ENCODE measurements at regions not wholly inside any gene's neighbourhood (a gene's known extent, or its start where the extent isn't known, plus 50 kb on each side); places are given as distances from the start of the nearest gene placed in this dataset.
"Not testable (repeated sequence)": the region's sequence is repeated elsewhere in the genome, so short reads cannot be mapped to it uniquely, and the experiment has no call there.

DNA sequence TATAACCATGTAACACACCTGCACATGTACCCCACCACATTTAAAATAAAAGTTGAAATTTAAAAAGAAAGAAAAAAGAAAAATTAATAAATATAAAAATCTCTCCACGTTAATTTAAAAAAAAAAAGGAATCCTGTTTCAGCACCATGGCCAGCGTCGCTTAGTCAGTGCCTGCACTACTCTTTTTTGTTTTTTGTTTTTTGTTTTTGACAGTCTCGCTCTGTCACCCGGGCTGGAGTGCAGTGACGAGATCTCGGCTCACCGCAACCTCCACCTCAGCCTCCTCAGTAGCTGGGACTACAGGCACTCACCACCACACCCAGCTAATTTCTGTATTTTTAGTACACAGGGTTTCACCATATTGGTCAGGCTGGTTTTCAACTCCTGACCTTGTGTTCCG is 835.9 kb downstream of the UQCRFS1 start:
- Histone ChIP-seq H3K27ac (ENCODE audit: low read depth, low read length) (no peak overlapping the region), H3K36me3 (ENCODE audit: control insufficient read depth in 1 of 2, insufficient read depth in 2 of 2, low read length in 2 of 2) (no peaks in the 10 kb centered on the region), H3K27me3 (ENCODE audit: control insufficient read depth in 1 of 2, insufficient read depth in 2 of 2, low read length in 2 of 2) (no peaks in the 10 kb centered on the region), H3K9me3 (ENCODE audit: control insufficient read depth in 1 of 2, low read length in 2 of 2) (peaks cover 5 to 6% of the 10 kb centered on the region in 2 donors), H3K9ac (ENCODE audit: low read depth in 1 of 2, low read length in 2 of 2) (no peak overlapping the region), H3K4me1 (ENCODE audit: control insufficient read depth in 1 of 2, insufficient read depth in 2 of 2, low read length in 2 of 2) (no peaks in the 10 kb centered on the region), H3K4me3 (ENCODE audit: low read depth in 1 of 2, low read length in 2 of 2) (no peak overlapping the region)

DNA sequence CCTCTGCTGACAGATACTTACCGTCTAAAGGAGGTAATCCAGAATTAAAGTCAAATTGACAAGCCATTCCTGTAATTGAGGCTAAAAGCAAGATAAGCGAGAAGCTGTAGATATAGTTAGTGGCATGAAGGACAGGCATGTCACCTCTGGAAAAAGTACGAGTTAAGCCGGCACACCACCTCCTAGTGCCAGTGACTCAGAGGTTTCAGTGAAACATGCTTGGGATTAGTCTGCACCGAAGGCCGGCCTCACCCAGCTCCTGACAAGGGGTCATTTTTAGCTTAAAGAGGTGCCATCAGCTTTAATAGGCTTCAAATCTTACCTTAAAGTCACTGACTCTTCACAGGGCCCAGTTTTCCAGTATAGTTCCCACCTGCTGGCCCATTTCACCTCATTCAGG is 838.0 kb downstream of the UQCRFS1 start:
- H3K27ac ChIP-seq (ENCODE audit: low read depth, low read length): no peak overlapping the region

DNA sequence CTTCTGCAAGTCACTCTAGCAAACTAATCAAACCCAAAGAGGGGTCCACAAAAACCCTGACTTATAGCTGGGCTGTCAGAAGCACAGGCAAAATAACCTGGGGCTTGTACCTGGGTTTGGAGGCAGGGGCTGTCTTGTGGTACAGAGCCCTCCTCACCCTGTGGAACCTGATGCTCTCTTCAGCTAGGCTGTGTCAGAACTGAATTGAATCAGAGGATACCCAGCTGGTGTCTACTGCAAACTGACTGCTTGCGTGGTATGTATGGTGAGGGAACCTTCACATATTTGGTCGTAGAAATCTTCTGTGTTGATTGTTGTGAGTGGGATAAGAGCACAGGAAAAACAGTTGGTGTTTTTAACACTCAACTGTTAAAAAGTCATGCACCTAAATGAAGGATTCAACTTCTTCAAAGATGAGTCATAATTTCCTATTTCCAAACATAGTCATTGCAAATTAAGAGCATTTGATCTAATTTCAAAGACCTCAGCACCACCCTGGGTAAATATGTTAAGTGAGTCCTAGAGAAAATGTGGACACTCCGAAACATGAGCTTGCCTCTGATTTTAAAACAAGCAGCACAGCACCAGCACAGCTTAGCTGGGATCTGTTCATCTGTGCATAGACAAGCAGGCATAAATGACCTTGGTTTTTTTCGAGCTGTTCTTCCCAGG is 840.2 kb downstream of the UQCRFS1 start:
- no peak overlapping the region for H3K4me3 ChIP-seq (ENCODE audit: low read depth in 1 of 2, low read length in 2 of 2)
- no peak overlapping the region for H3K27ac ChIP-seq (ENCODE audit: low read depth, low read length)
- H3K27me3 ChIP-seq (ENCODE audit: control insufficient read depth in 1 of 2, insufficient read depth in 2 of 2, low read length in 2 of 2): no peaks in the 10 kb centered on the region
- peaks cover 8 to 13% of the 10 kb centered on the region in 2 donors for H3K9me3 ChIP-seq (ENCODE audit: control insufficient read depth in 1 of 2, low read length in 2 of 2)
- no peaks in the 10 kb centered on the region for H3K4me1 ChIP-seq (ENCODE audit: control insufficient read depth in 1 of 2, insufficient read depth in 2 of 2, low read length in 2 of 2)
- H3K9ac ChIP-seq (ENCODE audit: low read depth in 1 of 2, low read length in 2 of 2): no peak overlapping the region
- H3K36me3 ChIP-seq (ENCODE audit: control insufficient read depth in 1 of 2, insufficient read depth in 2 of 2, low read length in 2 of 2): no peaks in the 10 kb centered on the region

More for the DNA sequence above, 838.0 kb downstream of the UQCRFS1 start:
- no peak overlapping the region for H3K4me3 ChIP-seq (ENCODE audit: low read depth in 1 of 2, low read length in 2 of 2)
- H3K36me3 ChIP-seq (ENCODE audit: control insufficient read depth in 1 of 2, insufficient read depth in 2 of 2, low read length in 2 of 2): no peaks in the 10 kb centered on the region
- H3K4me1 ChIP-seq (ENCODE audit: control insufficient read depth in 1 of 2, insufficient read depth in 2 of 2, low read length in 2 of 2): no peaks in the 10 kb centered on the region
- H3K27me3 ChIP-seq (ENCODE audit: control insufficient read depth in 1 of 2, insufficient read depth in 2 of 2, low read length in 2 of 2): no peaks in the 10 kb centered on the region
- no peak overlapping the region for H3K9ac ChIP-seq (ENCODE audit: low read depth in 1 of 2, low read length in 2 of 2)
- peaks cover 7 to 8% of the 10 kb centered on the region in 2 donors for H3K9me3 ChIP-seq (ENCODE audit: control insufficient read depth in 1 of 2, low read length in 2 of 2)

DNA sequence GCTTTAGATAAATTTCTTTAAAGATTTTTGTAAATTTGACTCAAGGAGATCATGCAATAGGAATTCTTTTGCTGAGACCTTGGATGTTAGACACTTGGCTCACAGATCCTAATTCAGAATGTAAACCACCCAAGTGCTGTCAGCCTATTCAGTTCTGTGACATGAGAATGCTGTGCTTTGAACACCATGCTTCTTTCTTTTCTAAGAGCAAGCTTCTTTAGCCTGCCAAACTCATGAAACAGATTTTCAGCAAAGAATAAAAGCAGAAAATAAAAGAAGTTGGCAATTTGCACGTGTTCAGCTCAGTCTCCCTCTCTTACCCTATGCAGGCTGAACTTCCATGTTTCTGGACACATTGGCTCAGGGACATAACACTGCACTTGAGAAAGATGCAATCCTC is 845.8 kb downstream of the UQCRFS1 start:
- Histone ChIP-seq H3K27me3 (ENCODE audit: control insufficient read depth in 1 of 2, insufficient read depth in 2 of 2, low read length in 2 of 2) (no peaks in the 10 kb centered on the region), H3K9ac (ENCODE audit: low read depth in 1 of 2, low read length in 2 of 2) (no peak overlapping the region), H3K9me3 (ENCODE audit: control insufficient read depth in 1 of 2, low read length in 2 of 2) (peaks cover 5 to 11% of the 10 kb centered on the region in 2 donors), H3K27ac (ENCODE audit: low read depth, low read length) (no peak overlapping the region), H3K36me3 (ENCODE audit: control insufficient read depth in 1 of 2, insufficient read depth in 2 of 2, low read length in 2 of 2) (no peaks in the 10 kb centered on the region), H3K4me1 (ENCODE audit: control insufficient read depth in 1 of 2, insufficient read depth in 2 of 2, low read length in 2 of 2) (no peaks in the 10 kb centered on the region), H3K4me3 (ENCODE audit: low read depth in 1 of 2, low read length in 2 of 2) (no peak overlapping the region)

DNA sequence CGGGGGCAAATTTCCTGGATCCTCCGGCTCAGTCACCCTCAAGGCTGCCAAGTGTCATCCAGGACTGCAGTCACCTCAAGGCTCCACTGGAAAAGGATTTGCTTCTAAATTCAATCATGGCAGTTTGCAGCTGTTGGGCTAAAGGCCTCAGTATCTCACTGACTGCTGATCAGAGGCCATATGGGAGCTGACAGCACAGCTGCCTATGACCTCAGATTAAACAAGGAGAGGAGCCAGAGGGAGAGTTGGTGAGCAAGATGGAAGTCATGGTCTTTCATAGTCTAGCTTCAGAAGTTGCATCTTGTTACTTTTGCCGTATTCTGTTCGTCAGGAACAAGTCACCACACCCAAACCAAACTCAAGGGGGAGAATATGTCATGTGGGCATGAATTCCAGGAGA is 849.7 kb downstream of the UQCRFS1 start:
- H3K27ac ChIP-seq (ENCODE audit: low read depth, low read length): no peak overlapping the region
- no peaks in the 10 kb centered on the region for H3K36me3 ChIP-seq (ENCODE audit: control insufficient read depth in 1 of 2, insufficient read depth in 2 of 2, low read length in 2 of 2)
- no peaks in the 10 kb centered on the region for H3K27me3 ChIP-seq (ENCODE audit: control insufficient read depth in 1 of 2, insufficient read depth in 2 of 2, low read length in 2 of 2)
- no peaks in the 10 kb centered on the region for H3K4me1 ChIP-seq (ENCODE audit: control insufficient read depth in 1 of 2, insufficient read depth in 2 of 2, low read length in 2 of 2)
- peaks cover 3% of the 10 kb centered on the region in 2 donors for H3K9me3 ChIP-seq (ENCODE audit: control insufficient read depth in 1 of 2, low read length in 2 of 2)
- H3K4me3 ChIP-seq (ENCODE audit: low read depth in 1 of 2, low read length in 2 of 2): no peak overlapping the region
- no peak overlapping the region for H3K9ac ChIP-seq (ENCODE audit: low read depth in 1 of 2, low read length in 2 of 2)

DNA sequence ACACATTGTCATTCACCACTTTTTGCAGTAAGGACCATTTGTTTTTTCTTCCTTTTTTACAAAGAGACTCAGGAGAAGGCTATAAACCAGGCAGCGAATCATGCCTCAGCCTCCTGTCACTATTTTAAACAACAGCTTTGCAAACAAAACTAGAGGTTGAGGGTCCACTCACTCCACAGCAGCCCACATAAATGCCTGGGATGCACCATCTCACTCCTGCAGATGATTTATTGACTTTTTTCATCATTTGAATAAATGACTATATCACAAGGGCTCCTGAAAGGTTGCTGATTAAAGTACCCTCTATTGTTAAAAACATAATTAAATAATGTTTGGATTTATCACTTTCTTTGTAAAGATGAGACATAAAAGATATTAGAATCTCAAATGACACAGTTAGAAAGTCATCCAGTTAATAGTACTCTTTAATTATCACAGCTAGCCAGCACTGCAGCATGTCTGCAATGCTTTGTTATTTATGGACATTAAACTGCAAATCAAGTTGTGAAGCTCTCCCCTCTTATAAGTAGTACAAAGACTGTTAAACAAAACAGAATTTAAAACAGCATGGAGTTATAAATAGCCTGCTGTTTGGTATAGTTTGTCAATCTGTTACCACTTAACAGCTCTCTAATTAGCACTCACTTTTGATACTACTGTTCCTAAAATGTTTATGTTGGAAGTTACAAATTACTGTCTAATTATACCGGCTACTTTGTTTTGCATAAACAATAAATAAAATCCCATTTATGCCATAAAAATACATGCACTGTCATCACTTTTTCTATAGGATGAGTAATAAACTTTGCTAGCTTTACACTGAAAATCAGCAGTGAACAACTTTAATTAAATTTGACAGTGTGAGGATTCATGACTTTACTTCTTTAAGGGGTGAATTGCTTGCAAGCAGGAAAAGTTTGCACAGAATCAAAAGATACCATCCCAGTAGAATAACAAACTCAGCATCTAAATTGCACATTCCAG is 853.2 kb downstream of the UQCRFS1 start:
- Histone ChIP-seq H3K9ac (ENCODE audit: low read depth in 1 of 2, low read length in 2 of 2) (no peak overlapping the region), H3K9me3 (ENCODE audit: control insufficient read depth in 1 of 2, low read length in 2 of 2) (peaks cover 3 to 14% of the 10 kb centered on the region in 2 donors), H3K36me3 (ENCODE audit: control insufficient read depth in 1 of 2, insufficient read depth in 2 of 2, low read length in 2 of 2) (no peaks in the 10 kb centered on the region), H3K4me3 (ENCODE audit: low read depth in 1 of 2, low read length in 2 of 2) (no peak overlapping the region), H3K27me3 (ENCODE audit: control insufficient read depth in 1 of 2, insufficient read depth in 2 of 2, low read length in 2 of 2) (no peaks in the 10 kb centered on the region), H3K4me1 (ENCODE audit: control insufficient read depth in 1 of 2, insufficient read depth in 2 of 2, low read length in 2 of 2) (no peaks in the 10 kb centered on the region), H3K27ac (ENCODE audit: low read depth, low read length) (no peak overlapping the region)

DNA sequence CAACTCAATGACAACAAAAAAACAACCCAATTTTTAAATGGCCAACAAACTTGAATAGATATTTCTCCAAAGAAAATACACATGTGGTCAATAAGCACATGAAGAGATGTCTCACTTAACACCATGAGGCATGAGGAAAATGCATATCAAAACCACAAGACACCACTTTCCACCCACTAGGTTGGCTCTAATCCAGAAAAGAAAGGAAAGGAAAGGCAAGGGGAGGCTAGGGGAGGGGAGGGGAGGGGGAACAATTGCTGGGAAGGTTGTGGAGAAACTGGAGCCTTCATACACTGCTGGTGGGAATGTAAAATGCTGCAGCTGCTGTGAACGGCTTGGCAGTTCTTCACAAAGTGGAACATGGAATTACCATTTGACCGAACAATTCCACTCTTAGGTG is 854.3 kb downstream of the UQCRFS1 start:
- H3K36me3 ChIP-seq (ENCODE audit: control insufficient read depth in 1 of 2, insufficient read depth in 2 of 2, low read length in 2 of 2): no peaks in the 10 kb centered on the region
- H3K4me1 ChIP-seq (ENCODE audit: control insufficient read depth in 1 of 2, insufficient read depth in 2 of 2, low read length in 2 of 2): no peaks in the 10 kb centered on the region

DNA sequence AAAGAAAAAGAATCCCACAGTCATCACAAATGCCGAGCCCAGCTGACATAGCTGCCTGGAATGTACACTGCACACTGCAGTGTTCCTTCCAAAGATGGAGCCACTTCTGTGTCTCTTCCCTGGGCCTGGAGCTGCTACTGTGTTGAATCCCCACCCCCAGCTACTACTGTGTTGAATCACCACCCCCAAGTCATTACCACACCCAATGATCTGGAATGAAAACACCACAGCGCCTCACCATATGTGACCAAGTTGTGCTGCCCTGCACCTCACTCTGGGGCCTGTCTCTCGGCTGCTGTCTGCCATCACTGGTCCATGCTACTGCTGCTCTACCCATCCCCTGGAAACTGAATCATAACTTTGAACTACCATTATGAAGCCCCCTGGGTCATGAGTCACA is 861.2 kb downstream of the UQCRFS1 start:
- no peaks in the 10 kb centered on the region for H3K27me3 ChIP-seq (ENCODE audit: control insufficient read depth in 1 of 2, insufficient read depth in 2 of 2, low read length in 2 of 2)

More for the DNA sequence above, 854.3 kb downstream of the UQCRFS1 start:
- Histone ChIP-seq H3K4me3 (ENCODE audit: low read depth in 1 of 2, low read length in 2 of 2) (no peak overlapping the region), H3K27ac (ENCODE audit: low read depth, low read length) (no peak overlapping the region), H3K27me3 (ENCODE audit: control insufficient read depth in 1 of 2, insufficient read depth in 2 of 2, low read length in 2 of 2) (no peaks in the 10 kb centered on the region), H3K9ac (ENCODE audit: low read depth in 1 of 2, low read length in 2 of 2) (no peak overlapping the region), H3K9me3 (ENCODE audit: control insufficient read depth in 1 of 2, low read length in 2 of 2) (peaks cover 3 to 13% of the 10 kb centered on the region in 2 donors)

DNA sequence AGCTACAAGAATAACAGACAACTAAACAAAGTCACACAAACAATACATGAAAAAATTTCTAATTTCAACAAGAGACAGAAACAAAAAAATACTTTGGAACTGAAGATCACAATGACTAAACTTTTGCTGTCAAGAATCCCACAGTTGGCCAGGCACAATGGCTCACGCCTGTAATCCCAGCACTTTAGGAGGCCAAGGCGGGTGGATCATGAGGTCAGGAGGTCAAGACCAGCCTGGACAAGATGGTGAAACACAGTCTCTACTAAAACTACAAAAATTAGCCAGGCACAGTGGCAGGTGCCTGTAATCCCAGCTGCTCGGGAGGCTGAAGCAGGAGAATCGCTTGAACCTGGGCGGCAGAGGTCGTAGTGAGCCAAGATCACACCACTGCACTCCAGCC is 861.6 kb downstream of the UQCRFS1 start:
- not testable (repeated sequence) for H3K36me3 ChIP-seq (ENCODE audit: control insufficient read depth in 1 of 2, insufficient read depth in 2 of 2, low read length in 2 of 2); H3K4me3 ChIP-seq (ENCODE audit: low read depth in 1 of 2, low read length in 2 of 2); H3K9ac ChIP-seq (ENCODE audit: low read depth in 1 of 2, low read length in 2 of 2); H3K27me3 ChIP-seq (ENCODE audit: control insufficient read depth in 1 of 2, insufficient read depth in 2 of 2, low read length in 2 of 2); H3K27ac ChIP-seq (ENCODE audit: low read depth, low read length); H3K4me1 ChIP-seq (ENCODE audit: control insufficient read depth in 1 of 2, insufficient read depth in 2 of 2, low read length in 2 of 2)
- H3K9me3 ChIP-seq (ENCODE audit: control insufficient read depth in 1 of 2, low read length in 2 of 2): peaks cover 9 to 18% of the 10 kb centered on the region in 2 donors

More for the DNA sequence above, 861.2 kb downstream of the UQCRFS1 start:
- no peaks in the 10 kb centered on the region for H3K36me3 ChIP-seq (ENCODE audit: control insufficient read depth in 1 of 2, insufficient read depth in 2 of 2, low read length in 2 of 2)
- no peak overlapping the region for H3K4me3 ChIP-seq (ENCODE audit: low read depth in 1 of 2, low read length in 2 of 2)
- H3K9ac ChIP-seq (ENCODE audit: low read depth in 1 of 2, low read length in 2 of 2): no peak overlapping the region
- H3K4me1 ChIP-seq (ENCODE audit: control insufficient read depth in 1 of 2, insufficient read depth in 2 of 2, low read length in 2 of 2): no peaks in the 10 kb centered on the region
- peaks cover 9 to 18% of the 10 kb centered on the region in 2 donors for H3K9me3 ChIP-seq (ENCODE audit: control insufficient read depth in 1 of 2, low read length in 2 of 2)
- no peak overlapping the region for H3K27ac ChIP-seq (ENCODE audit: low read depth, low read length)

DNA sequence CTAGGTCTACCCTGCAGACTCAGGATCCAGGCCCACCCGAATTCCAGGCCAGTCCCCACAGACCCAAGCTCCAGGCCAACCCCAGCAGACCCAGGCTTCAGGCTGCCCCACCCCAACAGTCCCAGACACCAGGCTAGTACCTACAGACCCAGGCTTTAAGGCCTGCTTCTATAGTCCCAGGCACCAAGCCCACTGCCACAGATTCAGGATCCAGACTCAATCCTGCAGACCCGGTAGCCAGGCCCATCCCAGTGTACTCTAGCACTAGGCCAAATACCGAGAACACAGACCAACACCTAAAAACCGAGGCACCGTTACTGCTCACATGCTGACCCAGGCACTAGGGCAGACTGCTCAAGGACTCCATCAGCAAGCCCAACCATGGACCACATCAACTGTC is 862.3 kb downstream of the UQCRFS1 start:
- H3K9ac ChIP-seq (ENCODE audit: low read depth in 1 of 2, low read length in 2 of 2): no peak overlapping the region
- H3K4me3 ChIP-seq (ENCODE audit: low read depth in 1 of 2, low read length in 2 of 2): no peak overlapping the region
- no peaks in the 10 kb centered on the region for H3K36me3 ChIP-seq (ENCODE audit: control insufficient read depth in 1 of 2, insufficient read depth in 2 of 2, low read length in 2 of 2)
- H3K4me1 ChIP-seq (ENCODE audit: control insufficient read depth in 1 of 2, insufficient read depth in 2 of 2, low read length in 2 of 2): no peaks in the 10 kb centered on the region
- no peaks in the 10 kb centered on the region for H3K27me3 ChIP-seq (ENCODE audit: control insufficient read depth in 1 of 2, insufficient read depth in 2 of 2, low read length in 2 of 2)
- H3K27ac ChIP-seq (ENCODE audit: low read depth, low read length): no peak overlapping the region
- peaks cover 9 to 18% of the 10 kb centered on the region in 2 donors for H3K9me3 ChIP-seq (ENCODE audit: control insufficient read depth in 1 of 2, low read length in 2 of 2)
